ENCODE measurements at regions not wholly inside any gene's neighbourhood (a gene's known extent, or its start where the extent isn't known, plus 50 kb on each side); places are given as distances from the start of the nearest gene placed in this dataset.

- H3K27ac ChIP-seq, result no peak overlapping the region
- DNase-seq, result no peak
- H3K9me3 ChIP-seq, result no peaks in the 10 kb centered on the region
- H3K27me3 ChIP-seq, result no peaks in the 10 kb centered on the region
- 93 to 95% methylated on average over 2 of the region's 2 CpGs for WGBS, 2 donors
- H3K36me3 ChIP-seq, result no peaks in the 10 kb centered on the region
- no peak overlapping the region for H3K4me3 ChIP-seq
- H3K4me1 ChIP-seq, result peaks cover 0 to 6% (median 0%) of the 10 kb centered on the region in 3 donors
- TF ChIP-seq POLR2A (IDR thresholded peaks at IDR 0.05), result no peak
- TF ChIP-seq CTCF (IDR thresholded peaks at IDR 0.05), result no peak
- intact Hi-C loops (cut with DNase I), result no loop called here
Measured at GRCh38 chr9:99606296-99606695, 215.4 kb upstream of the NR4A3 start.

GRCh38 chr9:99606957-99607356 is 214.7 kb upstream of the NR4A3 start:
- DNase-seq, result no peak
- Histone ChIP-seq H3K9me3 (no peaks in the 10 kb centered on the region), H3K4me1 (no peaks in the 10 kb centered on the region), H3K27ac (no peak overlapping the region), H3K27me3 (no peaks in the 10 kb centered on the region), H3K4me3 (no peak overlapping the region), H3K36me3 (no peaks in the 10 kb centered on the region)
- WGBS, 2 donors, result 28 to 30% methylated on average over 4 of the region's 4 CpGs
- no peak for TF ChIP-seq CTCF (IDR thresholded peaks at IDR 0.05)
- no peak for TF ChIP-seq POLR2A (IDR thresholded peaks at IDR 0.05)
- intact Hi-C loops (cut with DNase I), result no loop called here

- WGBS, 2 donors, result 60 to 71% methylated on average over 1 of the region's 1 CpG
- DNase-seq, result no peak
- Histone ChIP-seq H3K27ac (no peak overlapping the region), H3K4me3 (no peak overlapping the region), H3K4me1 (no peaks in the 10 kb centered on the region), H3K9me3 (no peaks in the 10 kb centered on the region), H3K36me3 (no peaks in the 10 kb centered on the region), H3K27me3 (no peaks in the 10 kb centered on the region)
- TF ChIP-seq CTCF (IDR thresholded peaks at IDR 0.05), result no peak
- no peak for TF ChIP-seq POLR2A (IDR thresholded peaks at IDR 0.05)
- intact Hi-C loops (cut with DNase I), result no loop called here
Measured at GRCh38 chr9:99607842-99608448, 213.7 kb upstream of the NR4A3 start.

GRCh38 chr9:99614341-99614740 is 207.3 kb upstream of the NR4A3 start:
- Histone ChIP-seq H3K27me3 (no peaks in the 10 kb centered on the region), H3K27ac (no peak overlapping the region), H3K4me1 (no peaks in the 10 kb centered on the region), H3K36me3 (no peaks in the 10 kb centered on the region), H3K4me3 (no peak overlapping the region), H3K9me3 (no peaks in the 10 kb centered on the region)
- DNase-seq, result no peak
- intact Hi-C loops (cut with DNase I), result no loop called here
- WGBS, 2 donors, result 87 to 89% methylated on average over 5 of the region's 5 CpGs
- TF ChIP-seq CTCF (IDR thresholded peaks at IDR 0.05) (no peak), POLR2A (IDR thresholded peaks at IDR 0.05) (no peak)

GRCh38 chr9:99621040-99621439 is 200.6 kb upstream of the NR4A3 start:
- WGBS, 2 donors, result 46 to 80% methylated on average over 1 of the region's 1 CpG
- H3K4me1 ChIP-seq, result no peaks in the 10 kb centered on the region

More at GRCh38 chr9:99621040-99621439, 200.6 kb upstream of the NR4A3 start:
- H3K36me3 ChIP-seq, result no peaks in the 10 kb centered on the region
- no peak overlapping the region for H3K4me3 ChIP-seq
- intact Hi-C loops (cut with DNase I), result no loop called here
- H3K27me3 ChIP-seq, result no peaks in the 10 kb centered on the region
- TF ChIP-seq POLR2A (IDR thresholded peaks at IDR 0.05) (no peak), CTCF (IDR thresholded peaks at IDR 0.05) (no peak)
- no peak overlapping the region for H3K27ac ChIP-seq
- DNase-seq, result no peak
- H3K9me3 ChIP-seq, result no peaks in the 10 kb centered on the region
